ENCODE measurements at regions not wholly inside any gene's neighbourhood (a gene's known extent, or its start where the extent isn't known, plus 50 kb on each side); places are given as distances from the start of the nearest gene placed in this dataset.

GRCh38 chr4:60891947-60892346 is 308.2 kb upstream of the ADGRL3 start:
- no peak for TF ChIP-seq POLR2A (IDR thresholded peaks at IDR 0.05)
- TF ChIP-seq, protein P1, sequence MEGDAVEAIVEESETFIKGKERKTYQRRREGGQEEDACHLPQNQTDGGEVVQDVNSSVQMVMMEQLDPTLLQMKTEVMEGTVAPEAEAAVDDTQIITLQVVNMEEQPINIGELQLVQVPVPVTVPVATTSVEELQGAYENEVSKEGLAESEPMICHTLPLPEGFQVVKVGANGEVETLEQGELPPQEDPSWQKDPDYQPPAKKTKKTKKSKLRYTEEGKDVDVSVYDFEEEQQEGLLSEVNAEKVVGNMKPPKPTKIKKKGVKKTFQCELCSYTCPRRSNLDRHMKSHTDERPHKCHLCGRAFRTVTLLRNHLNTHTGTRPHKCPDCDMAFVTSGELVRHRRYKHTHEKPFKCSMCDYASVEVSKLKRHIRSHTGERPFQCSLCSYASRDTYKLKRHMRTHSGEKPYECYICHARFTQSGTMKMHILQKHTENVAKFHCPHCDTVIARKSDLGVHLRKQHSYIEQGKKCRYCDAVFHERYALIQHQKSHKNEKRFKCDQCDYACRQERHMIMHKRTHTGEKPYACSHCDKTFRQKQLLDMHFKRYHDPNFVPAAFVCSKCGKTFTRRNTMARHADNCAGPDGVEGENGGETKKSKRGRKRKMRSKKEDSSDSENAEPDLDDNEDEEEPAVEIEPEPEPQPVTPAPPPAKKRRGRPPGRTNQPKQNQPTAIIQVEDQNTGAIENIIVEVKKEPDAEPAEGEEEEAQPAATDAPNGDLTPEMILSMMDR (IDR thresholded peaks at IDR 0.05), result no peak
- TF ChIP-seq POLR2AphosphoS5 (IDR thresholded peaks at IDR 0.05), result no peak

Measured in upper lobe of left lung (tissue), 4 donors.